DOHH2 (cell line): ENCODE measurements at regions not wholly inside any gene's neighbourhood (a gene's known extent, or its start where the extent isn't known, plus 50 kb on each side); places are given as distances from the start of the nearest gene placed in this dataset.

Experiments
- H3F3A ChIP-seq: fragments of 200-600 bp; sonication (generic), shearing (Covaris generic); 2 replicates; pipeline ENCODE4 v1.6.0; 2016; ENCODE audit warnings: antibody characterized with exemption, mild to moderate bottlenecking; ENCODE audit not compliant: control insufficient read depth, insufficient read depth
- H3K27ac ChIP-seq: fragments of 200-600 bp; sonication (generic); 2 replicates; pipeline ENCODE4 v1.5.1; 2014; ENCODE audit warnings: low read depth, mild to moderate bottlenecking, low read length, moderate library complexity
- H3K27me3 ChIP-seq: fragments of 200-600 bp; sonication (generic); 2 replicates; pipeline ENCODE4 v1.6.1; 2014; ENCODE audit warnings: mild to moderate bottlenecking, low read length, mixed read lengths; ENCODE audit not compliant: control insufficient read depth
- H3K36me3 ChIP-seq: fragments of 200-600 bp; sonication (generic); 2 replicates; pipeline ENCODE4 v1.6.1; 2014; ENCODE audit warnings: mild to moderate bottlenecking, low read length, moderate library complexity, mixed read lengths; ENCODE audit not compliant: control insufficient read depth
- H3K4me1 ChIP-seq: fragments of 200-600 bp; sonication (generic); 2 replicates; pipeline ENCODE4 v1.6.1; 2014; ENCODE audit warnings: mild to moderate bottlenecking, low read length, mixed read lengths; ENCODE audit not compliant: control insufficient read depth
- H3K4me2 ChIP-seq: fragments of 200-600 bp; sonication (generic); 2 replicates; pipeline ENCODE4 v1.6.0; 2014; ENCODE audit warnings: mild to moderate bottlenecking, low read length, moderate library complexity
- H3K4me3 ChIP-seq: fragments of 200-600 bp; sonication (generic); 2 replicates; pipeline ENCODE4 v1.5.1; 2014; ENCODE audit warnings: mild to moderate bottlenecking, low read length, mixed read lengths
- H3K79me2 ChIP-seq: fragments of 200-600 bp; sonication (generic); 2 replicates; pipeline ENCODE4 v1.6.1; 2014; ENCODE audit warnings: mild to moderate bottlenecking, low read length, mixed read lengths; ENCODE audit not compliant: control insufficient read depth
- H3K9me2 ChIP-seq: fragments of 200-600 bp; sonication (generic); replicated peaks from 2 replicates; pipeline ENCODE4 v1.6.1; 2014; ENCODE audit warnings: mild to moderate bottlenecking, low read length, mixed read lengths; ENCODE audit not compliant: control insufficient read depth
- H3K9me3 ChIP-seq: fragments of 200-600 bp; sonication (generic); 2 replicates; pipeline ENCODE4 v1.6.1; 2014; ENCODE audit warnings: antibody characterized with exemption, low read length, mixed read lengths; ENCODE audit not compliant: control insufficient read depth, insufficient read depth
- H4K20me1 ChIP-seq: fragments of 200-600 bp; sonication (generic); 2 replicates; pipeline ENCODE4 v1.6.0; 2014; ENCODE audit warnings: low read depth, mild to moderate bottlenecking, antibody characterized with exemption, low read length, moderate library complexity; ENCODE audit not compliant: control insufficient read depth, insufficient read depth
- EZH2phosphoT487 ChIP-seq: fragments of 200-600 bp; sonication (generic); IDR thresholded peaks from 2 replicates; pipeline ENCODE4 v1.6.1; 2017; ENCODE audit warnings: borderline replicate concordance, mild to moderate bottlenecking, antibody characterized with exemption, low read length, moderate library complexity, mixed read lengths
- TF ChIP-seq, protein P1 (sequence below): fragments of 200-600 bp; sonication (generic); IDR thresholded peaks from one replicate; pipeline ENCODE4 v1.5.1; 2014; ENCODE audit warnings: antibody characterized with exemption, mild to moderate bottlenecking, low read depth, low read length; ENCODE audit not compliant: poor library complexity, severe bottlenecking

DNA sequence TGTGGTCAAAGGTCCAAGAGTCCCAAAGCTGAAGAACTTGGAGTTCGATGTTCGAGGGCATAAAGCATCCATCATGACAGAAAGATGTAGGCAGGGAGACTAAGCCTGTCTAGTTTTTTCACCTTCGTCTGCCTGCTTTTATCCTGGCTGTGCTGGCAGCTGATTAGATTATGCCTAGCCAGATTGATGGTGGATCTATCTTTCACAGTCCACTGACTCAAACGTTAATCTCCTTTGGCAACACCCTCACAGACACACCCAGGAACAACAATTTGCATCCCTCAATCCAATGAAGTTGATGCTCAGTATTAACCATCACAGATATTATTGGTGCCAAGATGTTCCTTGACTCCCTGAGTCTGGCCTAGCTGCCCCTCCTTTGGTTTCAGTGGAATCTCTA, 530.8 kb upstream of the CLINT1 start:
- Histone ChIP-seq H3K27ac (no peak overlapping the region), H3K4me1 (peaks cover 10% of the 10 kb centered on the region), H3K79me2 (no peaks in the 10 kb centered on the region), H3K9me2 (no peaks in the 10 kb centered on the region), H3K27me3 (no peaks in the 10 kb centered on the region), H3K4me3 (no peak overlapping the region), H3K36me3 (no peaks in the 10 kb centered on the region), H3K9me3 (peaks cover 9% of the 10 kb centered on the region; the same call in 1 of the 2 replicates), H3F3A (no peaks in the 10 kb centered on the region), H4K20me1 (no peaks in the 10 kb centered on the region), H3K4me2 (no peak overlapping the region)
- no peak for TF ChIP-seq EZH2phosphoT487
- TF ChIP-seq, protein P1, sequence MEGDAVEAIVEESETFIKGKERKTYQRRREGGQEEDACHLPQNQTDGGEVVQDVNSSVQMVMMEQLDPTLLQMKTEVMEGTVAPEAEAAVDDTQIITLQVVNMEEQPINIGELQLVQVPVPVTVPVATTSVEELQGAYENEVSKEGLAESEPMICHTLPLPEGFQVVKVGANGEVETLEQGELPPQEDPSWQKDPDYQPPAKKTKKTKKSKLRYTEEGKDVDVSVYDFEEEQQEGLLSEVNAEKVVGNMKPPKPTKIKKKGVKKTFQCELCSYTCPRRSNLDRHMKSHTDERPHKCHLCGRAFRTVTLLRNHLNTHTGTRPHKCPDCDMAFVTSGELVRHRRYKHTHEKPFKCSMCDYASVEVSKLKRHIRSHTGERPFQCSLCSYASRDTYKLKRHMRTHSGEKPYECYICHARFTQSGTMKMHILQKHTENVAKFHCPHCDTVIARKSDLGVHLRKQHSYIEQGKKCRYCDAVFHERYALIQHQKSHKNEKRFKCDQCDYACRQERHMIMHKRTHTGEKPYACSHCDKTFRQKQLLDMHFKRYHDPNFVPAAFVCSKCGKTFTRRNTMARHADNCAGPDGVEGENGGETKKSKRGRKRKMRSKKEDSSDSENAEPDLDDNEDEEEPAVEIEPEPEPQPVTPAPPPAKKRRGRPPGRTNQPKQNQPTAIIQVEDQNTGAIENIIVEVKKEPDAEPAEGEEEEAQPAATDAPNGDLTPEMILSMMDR = no peak

DNA sequence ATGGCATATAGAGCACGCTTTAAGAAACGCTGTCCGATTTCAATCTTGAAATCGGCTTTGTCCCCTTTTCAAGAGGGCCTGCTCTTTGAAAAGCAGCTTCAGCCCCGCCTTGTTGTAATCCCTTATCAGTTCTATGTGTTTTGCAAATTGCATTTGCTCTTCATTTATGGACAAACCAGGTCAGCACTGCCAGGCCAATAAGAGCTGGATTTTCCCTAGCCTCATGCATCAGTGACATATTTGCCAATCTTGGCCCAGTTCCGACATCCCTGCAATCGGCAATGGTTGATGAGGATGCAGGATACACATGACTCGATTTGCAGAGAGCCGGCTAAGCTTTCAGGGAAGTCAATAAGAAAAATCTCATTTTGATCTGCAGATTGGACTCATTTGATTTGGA, 529.1 kb upstream of the CLINT1 start:
- Histone ChIP-seq H3F3A (no peaks in the 10 kb centered on the region), H3K27ac (no peak overlapping the region), H3K9me2 (no peaks in the 10 kb centered on the region), H3K4me2 (no peak overlapping the region), H3K79me2 (no peaks in the 10 kb centered on the region), H4K20me1 (no peaks in the 10 kb centered on the region), H3K4me1 (peaks cover 10% of the 10 kb centered on the region), H3K9me3 (peaks cover 11% of the 10 kb centered on the region; the same call in 1 of the 2 replicates), H3K4me3 (no peak overlapping the region), H3K36me3 (no peaks in the 10 kb centered on the region), H3K27me3 (no peaks in the 10 kb centered on the region)
- no peak for TF ChIP-seq EZH2phosphoT487
- TF ChIP-seq, protein P1 = no peak

DNA sequence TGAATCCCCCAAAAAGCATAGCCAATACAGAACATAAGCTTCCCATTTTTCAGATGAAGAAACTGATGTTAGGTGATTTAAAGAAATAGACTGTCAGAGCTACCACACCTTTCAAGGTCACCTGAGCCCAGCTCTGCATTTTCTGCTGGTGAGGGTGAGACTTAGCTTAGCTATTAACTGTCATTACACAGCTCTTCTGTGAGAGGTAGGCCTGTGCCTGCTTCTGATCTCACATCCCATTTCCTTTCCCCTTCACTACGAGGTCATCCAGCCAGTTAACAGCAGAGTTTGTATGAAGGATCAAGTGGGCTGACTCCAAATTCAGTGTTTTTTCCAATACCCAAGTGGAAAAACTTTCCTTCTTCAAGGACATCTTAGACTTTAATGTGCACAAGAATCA, 528.6 kb upstream of the CLINT1 start:
- Histone ChIP-seq H3K9me3 (peaks cover 11% of the 10 kb centered on the region; the same call in 1 of the 2 replicates), H3K9me2 (no peaks in the 10 kb centered on the region), H4K20me1 (no peaks in the 10 kb centered on the region), H3K79me2 (no peaks in the 10 kb centered on the region), H3K4me3 (no peak overlapping the region), H3K4me2 (no peak overlapping the region), H3K4me1 (peaks cover 10% of the 10 kb centered on the region), H3K27ac (no peak overlapping the region), H3K36me3 (no peaks in the 10 kb centered on the region), H3K27me3 (no peaks in the 10 kb centered on the region), H3F3A (no peaks in the 10 kb centered on the region)
- TF ChIP-seq, protein P1 = no peak
- TF ChIP-seq EZH2phosphoT487 = no peak
